ENCODE measurements at regions not wholly inside any gene's neighbourhood (a gene's known extent, or its start where the extent isn't known, plus 50 kb on each side); places are given as distances from the start of the nearest gene placed in this dataset.

DNA sequence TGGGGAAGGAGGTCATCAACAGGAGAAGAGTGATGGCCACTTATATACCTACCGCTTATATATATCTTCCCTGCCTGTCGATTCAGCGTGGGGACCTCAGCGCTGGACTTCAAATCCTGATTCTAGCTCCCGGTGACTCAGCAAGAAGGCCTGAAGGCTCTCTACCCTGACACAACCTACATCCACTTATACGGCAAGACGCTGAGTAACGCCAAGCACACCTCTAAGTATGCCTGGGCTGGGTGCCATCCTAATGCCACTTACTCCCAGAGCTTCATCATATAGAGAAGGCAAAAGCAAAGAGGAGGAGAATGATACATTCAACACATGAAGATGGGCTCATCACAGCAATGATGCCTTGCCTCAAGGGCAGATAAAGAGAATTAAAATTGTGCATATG, 198.3 kb downstream of the CHIC2 start (continued):
- TF ChIP-seq SMC3 (IDR thresholded peaks at IDR 0.05; ENCODE audit: low read depth, low read length) (no peak), TAF1 (IDR thresholded peaks at IDR 0.05; ENCODE audit: borderline replicate concordance, low read depth, low read length) (no peak), GABPA (IDR thresholded peaks at IDR 0.05; ENCODE audit: low read depth) (no peak), CHD2 (IDR thresholded peaks at IDR 0.05; ENCODE audit: low read length, partially characterized antibody) (no peak), FOXJ3 (CRISPR knock-in tag; IDR thresholded peaks at IDR 0.05) (no peak)
- TF ChIP-seq, protein P1, sequence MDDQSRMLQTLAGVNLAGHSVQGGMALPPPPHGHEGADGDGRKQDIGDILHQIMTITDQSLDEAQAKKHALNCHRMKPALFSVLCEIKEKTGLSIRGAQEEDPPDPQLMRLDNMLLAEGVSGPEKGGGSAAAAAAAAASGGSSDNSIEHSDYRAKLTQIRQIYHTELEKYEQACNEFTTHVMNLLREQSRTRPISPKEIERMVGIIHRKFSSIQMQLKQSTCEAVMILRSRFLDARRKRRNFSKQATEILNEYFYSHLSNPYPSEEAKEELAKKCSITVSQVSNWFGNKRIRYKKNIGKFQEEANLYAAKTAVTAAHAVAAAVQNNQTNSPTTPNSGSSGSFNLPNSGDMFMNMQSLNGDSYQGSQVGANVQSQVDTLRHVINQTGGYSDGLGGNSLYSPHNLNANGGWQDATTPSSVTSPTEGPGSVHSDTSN (IDR thresholded peaks at IDR 0.05): no peak
- TF ChIP-seq, protein P2, sequence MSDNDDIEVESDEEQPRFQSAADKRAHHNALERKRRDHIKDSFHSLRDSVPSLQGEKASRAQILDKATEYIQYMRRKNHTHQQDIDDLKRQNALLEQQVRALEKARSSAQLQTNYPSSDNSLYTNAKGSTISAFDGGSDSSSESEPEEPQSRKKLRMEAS (IDR thresholded peaks at IDR 0.05; ENCODE audit: low read depth): no peak
- TF ChIP-seq, protein P3, sequence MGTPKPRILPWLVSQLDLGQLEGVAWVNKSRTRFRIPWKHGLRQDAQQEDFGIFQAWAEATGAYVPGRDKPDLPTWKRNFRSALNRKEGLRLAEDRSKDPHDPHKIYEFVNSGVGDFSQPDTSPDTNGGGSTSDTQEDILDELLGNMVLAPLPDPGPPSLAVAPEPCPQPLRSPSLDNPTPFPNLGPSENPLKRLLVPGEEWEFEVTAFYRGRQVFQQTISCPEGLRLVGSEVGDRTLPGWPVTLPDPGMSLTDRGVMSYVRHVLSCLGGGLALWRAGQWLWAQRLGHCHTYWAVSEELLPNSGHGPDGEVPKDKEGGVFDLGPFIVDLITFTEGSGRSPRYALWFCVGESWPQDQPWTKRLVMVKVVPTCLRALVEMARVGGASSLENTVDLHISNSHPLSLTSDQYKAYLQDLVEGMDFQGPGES (IDR thresholded peaks at IDR 0.05; ENCODE audit: low read depth, low read length): no peak

DNA sequence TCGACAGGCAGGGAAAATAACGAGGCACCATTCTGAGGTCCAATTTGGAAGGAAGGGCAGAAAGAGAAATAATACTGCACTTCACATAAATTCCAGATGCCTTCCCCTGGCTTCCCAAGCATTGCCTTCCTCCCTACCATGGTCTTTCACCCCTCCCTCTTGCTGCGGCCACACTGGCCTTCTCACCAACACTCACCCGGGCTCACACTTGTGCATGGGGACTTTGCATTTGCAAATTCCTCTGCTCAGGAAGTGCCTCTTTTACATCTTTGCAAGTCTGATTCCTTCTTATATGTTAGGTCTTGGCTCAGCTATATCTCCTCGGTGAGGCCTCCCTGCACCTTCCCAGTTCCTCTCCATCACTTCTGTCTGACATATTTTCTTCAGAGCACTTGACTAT, 199.4 kb downstream of the CHIC2 start:
- ChIA-PET POLR2A (no interaction called here), CTCF (interaction anchor here (1.2 to 1.8 kb wide), 2 partner anchors 9 to 1312 kb away, joined by 3 to 7 read pairs; no protein-coding TSS in a partner anchor)
- Histone ChIP-seq H3K4me2 (no peak overlapping the region), H3K4me3 (ENCODE audit: low read depth in 2 of 2, low read length in 1 of 2) (no peak overlapping the region), H3K79me2 (ENCODE audit: insufficient read depth) (no peaks in the 10 kb centered on the region), H3K9ac (no peak overlapping the region), H3K36me3 (replicated peaks in 1 of 2; ENCODE audit: control insufficient read depth in 1 of 2, insufficient read depth in 2 of 2, low read length in 1 of 2) (no peaks in the 10 kb centered on the region), H2AFZ (ENCODE audit: low read depth) (no peak overlapping the region), H3F3A (replicated peaks; ENCODE audit: insufficient read depth) (peaks cover 2% of the 10 kb centered on the region), H3K9me3 (no peaks in the 10 kb centered on the region), H4K20me1 (ENCODE audit: insufficient read depth) (no peaks in the 10 kb centered on the region), H3K27ac (ENCODE audit: low read depth in 2 of 2, low read length in 1 of 2) (peak overlapping the region in 1 of 2 experiments; percentile 12; a peak in 1 of 4 replicates), H3K4me1 (ENCODE audit: control insufficient read depth in 1 of 2, insufficient read depth in 2 of 2, low read depth in 1 of 2, low read length in 1 of 2) (peaks cover 0 to 21% of the 10 kb centered on the region in 2 experiments; a peak in 2 of 4 replicates), H3K9me2 (no peaks in the 10 kb centered on the region), H3K27me3 (ENCODE audit: insufficient read depth) (no peaks in the 10 kb centered on the region)
- TF ChIP-seq TEAD4 (IDR thresholded peaks at IDR 0.05; ENCODE audit: borderline replicate concordance, insufficient read depth) (no peak), FOSL2 (IDR thresholded peaks at IDR 0.05; ENCODE audit: borderline replicate concordance, low read depth) (no peak), NFIC (IDR thresholded peaks at IDR 0.05; ENCODE audit: borderline replicate concordance) (no peak), TAF1 (IDR thresholded peaks at IDR 0.05; ENCODE audit: borderline replicate concordance, low read depth, low read length) (no peak), MEF2A (IDR thresholded peaks at IDR 0.05; ENCODE audit: borderline replicate concordance, low read depth) (no peak), GATA2 (CRISPR knock-in tag; IDR thresholded peaks at IDR 0.05) (no peak), RAD21 (IDR thresholded peaks at IDR 0.05; ENCODE audit: low read length) (no peak), FOXM1 (IDR thresholded peaks at IDR 0.05; ENCODE audit: low read depth) (no peak), YY1 (IDR thresholded peaks at IDR 0.05; ENCODE audit: low read depth) (no peak), RXRA (IDR thresholded peaks at IDR 0.05; ENCODE audit: borderline replicate concordance, low read depth) (no peak), EP300 (IDR thresholded peaks at IDR 0.05; ENCODE audit: borderline replicate concordance in 1 of 2, low read depth in 1 of 2, low read length in 1 of 2) (no peak)
- TF ChIP-seq, protein P4, sequence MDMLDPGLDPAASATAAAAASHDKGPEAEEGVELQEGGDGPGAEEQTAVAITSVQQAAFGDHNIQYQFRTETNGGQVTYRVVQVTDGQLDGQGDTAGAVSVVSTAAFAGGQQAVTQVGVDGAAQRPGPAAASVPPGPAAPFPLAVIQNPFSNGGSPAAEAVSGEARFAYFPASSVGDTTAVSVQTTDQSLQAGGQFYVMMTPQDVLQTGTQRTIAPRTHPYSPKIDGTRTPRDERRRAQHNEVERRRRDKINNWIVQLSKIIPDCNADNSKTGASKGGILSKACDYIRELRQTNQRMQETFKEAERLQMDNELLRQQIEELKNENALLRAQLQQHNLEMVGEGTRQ (IDR thresholded peaks at IDR 0.05; ENCODE audit: borderline replicate concordance, low read depth, low read length): no peak
- TF ChIP-seq, protein P3 (IDR thresholded peaks at IDR 0.05; ENCODE audit: low read depth, low read length): no peak
- DNase-seq: no peak
- 96% methylated on average over 5 of the region's 5 CpGs for WGBS (ENCODE audit: low lambda C conversion rate)
